ENCODE measurements at regions not wholly inside any gene's neighbourhood (a gene's known extent, or its start where the extent isn't known, plus 50 kb on each side); places are given as distances from the start of the nearest gene placed in this dataset.

DNA sequence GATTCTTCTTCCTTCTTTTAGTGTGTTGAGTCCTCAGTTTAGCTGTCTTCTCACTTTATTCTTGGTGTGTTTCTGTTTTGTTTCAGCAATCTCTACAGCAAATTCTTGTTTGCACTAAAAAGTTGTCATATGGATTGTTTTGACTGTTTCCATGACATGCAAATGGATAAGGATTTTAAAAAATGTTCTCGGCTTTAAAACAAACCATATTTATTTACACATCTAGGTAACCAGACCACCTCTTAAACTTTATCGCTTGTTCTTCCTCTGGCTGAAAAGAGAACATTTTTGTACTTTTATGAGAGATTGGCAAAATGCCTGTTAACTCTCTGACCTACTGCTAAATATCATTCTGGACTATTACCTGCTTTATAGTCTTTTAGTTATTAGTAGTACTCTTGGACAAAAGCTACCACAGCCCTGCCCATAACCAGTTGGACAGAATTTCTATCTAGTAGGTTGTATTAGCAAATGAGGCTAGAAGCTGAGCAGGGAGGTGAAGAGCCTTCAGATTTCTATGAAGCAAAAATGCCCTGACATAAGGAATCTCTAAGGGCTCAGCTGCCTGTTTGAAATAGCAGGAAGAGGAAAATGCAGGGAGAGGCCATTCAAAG lies 268.3 kb downstream of the CD109 start:
- no peak for TF ChIP-seq POLR2AphosphoS5 (IDR thresholded peaks at IDR 0.05; ENCODE audit: control insufficient read depth, insufficient read depth, low read depth, low read length)
- no peak for TF ChIP-seq SMARCA5 (IDR thresholded peaks at IDR 0.05)
- TF ChIP-seq ZNF696 (CRISPR knock-in tag; conservative IDR thresholded peaks at IDR 0.05), result no peak
- no peak for TF ChIP-seq ZNF354B (CRISPR knock-in tag; IDR thresholded peaks at IDR 0.05)
- no peak for TF ChIP-seq TGIF2 (CRISPR knock-in tag; IDR thresholded peaks at IDR 0.05)
- TF ChIP-seq BRCA1 (IDR thresholded peaks at IDR 0.05), result no peak
- no peak for TF ChIP-seq BRCA1 (CRISPR knock-in tag; IDR thresholded peaks at IDR 0.05)
- no peak for TF ChIP-seq MTA2 (IDR thresholded peaks at IDR 0.05; ENCODE audit: low read depth)
- TF ChIP-seq ZNF717 (CRISPR knock-in tag; IDR thresholded peaks at IDR 0.05), result no peak

All from K562 (cell line).